Lower lobe of right lung (tissue), 2 donors: ENCODE measurements at regions not wholly inside any gene's neighbourhood (a gene's known extent, or its start where the extent isn't known, plus 50 kb on each side); places are given as distances from the start of the nearest gene placed in this dataset.

Experiments used
- ATAC-seq, 2 donors: fragments of 200-7000 bp; cut with Tn5 transposase; one replicate each; pipeline ENCODE4 v1.9.1; 2020 to 2022; ENCODE audit warnings: mild to moderate bottlenecking in 2 of 2, moderate library complexity in 2 of 2
- DNase-seq: peaks from one replicate; pipeline ENCODE4 v3.0.0-alpha.2; 2020
- H3K27ac ChIP-seq: fragments of 200-600 bp; one replicate; pipeline ENCODE4 v1.8.0; 2022
- H3K27me3 ChIP-seq: fragments of 200-600 bp; one replicate; pipeline ENCODE4 v1.8.0; 2022; ENCODE audit warnings: low read depth
- H3K36me3 ChIP-seq: fragments of 200-600 bp; one replicate; pipeline ENCODE4 v1.8.0; 2022; ENCODE audit warnings: mild to moderate bottlenecking
- H3K4me1 ChIP-seq: fragments of 200-600 bp; one replicate; pipeline ENCODE4 v1.8.0; 2022
- H3K4me3 ChIP-seq: fragments of 200-600 bp; one replicate; pipeline ENCODE4 v1.8.0; 2022; ENCODE audit warnings: mild to moderate bottlenecking
- H3K9me3 ChIP-seq: fragments of 200-600 bp; one replicate; pipeline ENCODE4 v1.8.0; 2022
- intact Hi-C: fragments of 100-400 bp; cut with DNase I; formaldehyde crosslinking; loops from one replicate; pipeline ENCODE4 v1.11.0; 2022
- TF ChIP-seq, protein P1 (sequence below): fragments of 200-600 bp; IDR thresholded peaks from one replicate; pipeline ENCODE4 v1.8.0; 2022; ENCODE audit warnings: antibody characterized with exemption, mild to moderate bottlenecking
- donor health status: DM: no; HTN: yes; CAD: no; lungs with severe emphysema.

DNA sequence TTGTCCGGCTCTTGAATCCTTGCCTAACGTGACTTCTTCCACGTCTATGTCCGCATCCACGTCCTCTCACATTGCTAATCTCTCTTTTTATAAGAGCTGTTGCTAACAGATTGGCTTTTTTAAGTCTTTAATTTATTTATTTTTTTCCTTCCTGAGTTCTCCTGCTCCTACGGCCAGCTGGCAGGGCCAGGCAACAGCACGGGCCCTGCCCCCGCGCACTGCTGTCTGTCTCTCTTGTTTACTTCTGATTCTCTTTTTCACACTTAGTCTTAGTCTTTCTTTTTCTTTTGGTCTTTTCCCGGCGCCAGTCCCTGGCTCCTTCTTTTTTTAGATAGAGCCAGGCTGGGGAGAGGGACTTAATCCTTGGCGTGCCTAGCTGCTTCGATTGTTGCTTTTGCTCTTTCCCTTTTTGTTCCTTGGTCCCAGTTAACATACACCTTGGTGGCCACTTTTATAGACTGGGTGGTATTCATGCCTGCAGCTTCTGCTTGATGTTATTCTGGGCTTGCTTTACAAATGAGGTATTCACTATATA is 53.2 kb upstream of the RBMX start:
- Histone ChIP-seq H3K27me3 (no peaks in the 10 kb centered on the region), H3K9me3 (no peaks in the 10 kb centered on the region), H3K27ac (peak overlapping the region; percentile 31), H3K4me3 (peak overlapping the region; percentile 19), H3K36me3 (no peaks in the 10 kb centered on the region), H3K4me1 (peaks cover 5% of the 10 kb centered on the region)
- DNase-seq (no peak), ATAC-seq (peak in 1 of 2 donors; percentile 28)
- intact Hi-C loops: no loop called here
- TF ChIP-seq, protein P1, sequence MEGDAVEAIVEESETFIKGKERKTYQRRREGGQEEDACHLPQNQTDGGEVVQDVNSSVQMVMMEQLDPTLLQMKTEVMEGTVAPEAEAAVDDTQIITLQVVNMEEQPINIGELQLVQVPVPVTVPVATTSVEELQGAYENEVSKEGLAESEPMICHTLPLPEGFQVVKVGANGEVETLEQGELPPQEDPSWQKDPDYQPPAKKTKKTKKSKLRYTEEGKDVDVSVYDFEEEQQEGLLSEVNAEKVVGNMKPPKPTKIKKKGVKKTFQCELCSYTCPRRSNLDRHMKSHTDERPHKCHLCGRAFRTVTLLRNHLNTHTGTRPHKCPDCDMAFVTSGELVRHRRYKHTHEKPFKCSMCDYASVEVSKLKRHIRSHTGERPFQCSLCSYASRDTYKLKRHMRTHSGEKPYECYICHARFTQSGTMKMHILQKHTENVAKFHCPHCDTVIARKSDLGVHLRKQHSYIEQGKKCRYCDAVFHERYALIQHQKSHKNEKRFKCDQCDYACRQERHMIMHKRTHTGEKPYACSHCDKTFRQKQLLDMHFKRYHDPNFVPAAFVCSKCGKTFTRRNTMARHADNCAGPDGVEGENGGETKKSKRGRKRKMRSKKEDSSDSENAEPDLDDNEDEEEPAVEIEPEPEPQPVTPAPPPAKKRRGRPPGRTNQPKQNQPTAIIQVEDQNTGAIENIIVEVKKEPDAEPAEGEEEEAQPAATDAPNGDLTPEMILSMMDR: no peak

DNA sequence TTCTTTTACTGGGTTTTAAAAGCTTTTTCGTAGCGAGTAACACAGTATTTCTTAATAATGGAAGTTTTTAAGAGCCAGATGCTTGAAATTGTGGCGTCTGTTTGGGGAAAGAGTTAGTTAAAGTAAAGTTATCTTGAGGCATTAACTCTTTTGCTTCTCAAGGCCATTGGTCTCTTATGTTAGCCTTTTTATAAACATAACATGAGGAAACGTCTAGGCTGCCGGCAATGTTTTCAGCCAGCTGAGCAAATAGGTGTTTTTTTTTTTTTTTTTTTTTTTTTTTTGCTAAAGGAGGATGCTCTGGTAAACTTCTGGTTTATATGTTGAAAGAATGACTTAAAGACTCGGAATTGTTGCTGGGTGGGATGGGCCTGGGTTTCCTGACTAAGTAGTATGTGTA is 51.1 kb upstream of the RBMX start:
- H3K4me1 ChIP-seq: peaks cover 5% of the 10 kb centered on the region
- no peak overlapping the region for H3K27ac ChIP-seq
- no peaks in the 10 kb centered on the region for H3K9me3 ChIP-seq
- DNase-seq: no peak
- no peaks in the 10 kb centered on the region for H3K36me3 ChIP-seq
- intact Hi-C loops: no loop called here
- ATAC-seq: no peak
- no peak overlapping the region for H3K4me3 ChIP-seq
- TF ChIP-seq, protein P1: no peak
- H3K27me3 ChIP-seq: no peaks in the 10 kb centered on the region
